ENCODE measurements at regions not wholly inside any gene's neighbourhood (a gene's known extent, or its start where the extent isn't known, plus 50 kb on each side); places are given as distances from the start of the nearest gene placed in this dataset.
"Not testable (repeated sequence)": the region's sequence is repeated elsewhere in the genome, so short reads cannot be mapped to it uniquely, and the experiment has no call there.

DNA sequence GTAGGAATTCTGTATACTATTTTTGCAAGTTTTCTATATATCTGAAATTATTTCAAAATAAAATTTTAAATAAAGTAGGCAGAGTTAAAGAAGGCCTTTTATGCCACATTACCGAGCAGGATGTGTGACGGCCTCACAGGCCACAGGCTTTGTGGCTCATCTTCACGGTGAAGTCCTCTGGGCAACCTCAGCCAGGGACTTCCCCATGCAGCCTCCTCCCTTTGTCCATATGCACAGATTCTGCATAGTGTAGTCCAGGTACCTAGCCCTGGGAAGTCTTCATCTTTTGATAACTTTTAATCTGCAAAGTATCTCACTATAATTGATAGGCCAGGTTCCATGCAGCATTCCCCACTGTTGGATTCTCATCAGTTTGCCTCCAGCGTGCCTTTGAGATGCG lies 62.8 kb downstream of the ARHGAP11B start:
- not testable (repeated sequence) for DNase-seq

DNA sequence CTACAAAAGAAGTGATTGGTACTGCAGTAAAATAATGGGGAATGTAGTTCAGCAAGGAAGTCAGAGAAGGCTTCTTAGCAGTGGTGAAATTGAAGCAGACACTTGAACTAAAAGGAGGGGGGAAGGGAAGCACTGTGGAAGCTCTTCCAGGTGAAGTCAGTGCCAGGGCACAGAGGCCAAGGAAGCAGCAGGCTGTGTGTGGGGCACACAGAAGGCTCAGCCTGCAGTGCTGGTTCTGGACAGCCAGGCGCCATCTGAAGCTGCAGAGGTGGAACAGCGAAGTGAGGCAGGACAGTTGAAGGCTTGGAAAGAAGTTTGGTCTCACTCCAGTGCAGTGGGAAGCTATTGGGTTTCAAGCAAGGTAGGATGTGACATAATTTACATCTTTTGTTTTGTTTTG lies 64.2 kb downstream of the ARHGAP11B start:
- DNase-seq = not testable (repeated sequence)

DNA sequence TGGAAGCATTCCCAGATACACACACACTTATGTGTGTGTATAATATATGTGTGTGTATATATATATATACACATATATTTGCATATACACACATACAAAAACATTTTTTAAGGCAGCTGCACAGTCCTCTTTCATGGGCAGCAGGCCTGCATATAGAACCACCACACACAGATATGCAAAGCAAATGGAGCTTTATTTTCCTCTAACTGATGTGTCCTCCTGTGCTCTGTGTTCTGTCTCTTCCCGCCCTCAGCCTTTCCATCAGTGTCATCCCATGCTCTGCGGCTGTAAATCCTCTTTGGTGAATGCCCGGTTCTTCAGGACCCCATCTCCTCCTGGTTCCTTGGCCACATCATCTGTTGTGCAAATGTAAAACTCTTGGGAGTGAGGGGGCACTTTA lies 69.9 kb downstream of the ARHGAP11B start:
- not testable (repeated sequence) for DNase-seq

DNA sequence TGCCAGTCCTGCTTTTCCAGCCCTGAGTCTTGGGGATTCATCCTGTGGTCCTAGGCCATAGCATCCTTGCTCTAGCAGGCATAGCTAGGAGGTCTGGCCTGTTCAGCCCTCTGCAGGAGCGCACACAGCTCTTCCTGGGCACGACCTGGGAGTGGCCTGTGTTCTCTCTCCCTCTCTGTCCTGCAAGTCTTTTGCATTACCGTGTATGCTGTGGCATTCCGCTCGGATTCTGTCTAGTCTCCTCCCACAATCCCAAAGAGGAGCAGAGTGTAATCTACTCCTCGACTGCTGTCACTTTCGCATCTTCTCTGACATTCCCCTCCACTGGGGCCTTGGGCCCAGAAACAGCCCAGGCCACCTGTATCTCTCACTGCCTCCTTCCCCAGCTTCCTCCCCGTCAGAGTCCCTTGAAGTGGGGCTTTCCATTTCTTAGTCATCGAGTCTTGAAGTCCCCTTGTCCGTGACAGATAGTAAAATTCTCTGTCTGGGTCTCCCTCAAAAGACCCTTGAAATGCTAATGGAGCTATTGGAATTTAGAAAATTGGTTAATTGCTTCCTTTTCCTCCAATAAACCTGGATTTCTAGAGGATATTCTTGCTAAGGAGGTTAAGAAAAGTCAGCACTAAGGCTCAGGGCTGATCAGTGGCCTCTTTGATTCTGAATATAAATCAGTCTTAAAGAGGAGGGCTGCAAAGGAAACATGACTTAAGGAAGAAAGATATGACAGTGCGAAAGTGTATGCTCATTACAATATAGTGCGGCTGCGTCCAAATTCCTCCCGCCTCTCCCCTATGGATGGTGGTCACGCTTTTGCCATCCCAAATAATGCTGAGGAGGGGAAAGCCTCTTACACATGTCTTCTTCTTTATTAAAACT lies 70.7 kb downstream of the ARHGAP11B start:
- not testable (repeated sequence) for DNase-seq

DNA sequence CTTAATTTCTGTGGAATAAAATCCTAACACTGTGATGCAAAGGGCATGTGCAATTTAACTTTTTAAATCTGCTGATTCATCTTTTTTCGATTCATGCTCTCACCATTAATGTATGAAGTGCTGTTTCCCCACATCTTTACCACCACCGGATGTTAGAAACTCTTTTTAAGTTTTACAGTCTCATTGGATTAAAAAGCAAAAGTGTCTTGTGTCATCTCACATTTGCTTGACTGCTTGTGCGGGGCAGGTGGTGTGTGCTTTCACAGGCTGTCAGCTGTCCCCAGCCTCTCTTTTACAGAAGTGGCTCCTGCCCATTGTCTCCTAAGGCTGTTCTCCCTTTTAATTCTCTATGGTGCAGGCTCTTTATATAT lies 71.4 kb downstream of the ARHGAP11B start:
- peak in 1 of 5 donors; percentile 59 for DNase-seq

DNA sequence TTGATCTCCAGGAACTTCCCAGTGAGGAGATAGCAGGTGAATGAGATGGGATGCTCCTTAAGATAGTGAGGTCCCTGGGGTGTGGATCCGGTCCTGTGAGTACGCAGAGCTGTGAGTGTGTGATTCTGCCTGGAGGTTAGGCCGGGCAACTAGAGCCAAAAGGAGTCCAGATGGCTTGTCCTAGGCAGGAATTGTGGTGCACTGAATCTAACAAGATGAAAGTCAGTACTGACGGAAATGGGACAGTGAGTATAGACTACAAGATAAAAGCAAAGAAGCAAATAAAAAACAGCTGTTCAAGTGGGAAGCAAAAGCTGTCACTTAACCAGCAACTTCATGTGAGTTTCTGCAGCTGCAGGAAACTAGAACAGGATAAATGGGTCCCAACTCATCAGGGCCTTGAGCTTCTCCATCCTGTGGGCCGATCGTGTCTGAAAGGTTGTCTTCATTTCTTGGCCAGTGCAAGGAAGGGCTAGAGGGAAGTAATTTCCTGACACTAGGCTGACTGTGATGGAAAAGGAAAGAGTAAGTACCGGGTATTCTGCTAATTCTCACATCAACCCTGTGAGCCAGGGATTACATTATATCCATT lies 74.2 kb downstream of the ARHGAP11B start:
- not testable (repeated sequence) for DNase-seq

DNA sequence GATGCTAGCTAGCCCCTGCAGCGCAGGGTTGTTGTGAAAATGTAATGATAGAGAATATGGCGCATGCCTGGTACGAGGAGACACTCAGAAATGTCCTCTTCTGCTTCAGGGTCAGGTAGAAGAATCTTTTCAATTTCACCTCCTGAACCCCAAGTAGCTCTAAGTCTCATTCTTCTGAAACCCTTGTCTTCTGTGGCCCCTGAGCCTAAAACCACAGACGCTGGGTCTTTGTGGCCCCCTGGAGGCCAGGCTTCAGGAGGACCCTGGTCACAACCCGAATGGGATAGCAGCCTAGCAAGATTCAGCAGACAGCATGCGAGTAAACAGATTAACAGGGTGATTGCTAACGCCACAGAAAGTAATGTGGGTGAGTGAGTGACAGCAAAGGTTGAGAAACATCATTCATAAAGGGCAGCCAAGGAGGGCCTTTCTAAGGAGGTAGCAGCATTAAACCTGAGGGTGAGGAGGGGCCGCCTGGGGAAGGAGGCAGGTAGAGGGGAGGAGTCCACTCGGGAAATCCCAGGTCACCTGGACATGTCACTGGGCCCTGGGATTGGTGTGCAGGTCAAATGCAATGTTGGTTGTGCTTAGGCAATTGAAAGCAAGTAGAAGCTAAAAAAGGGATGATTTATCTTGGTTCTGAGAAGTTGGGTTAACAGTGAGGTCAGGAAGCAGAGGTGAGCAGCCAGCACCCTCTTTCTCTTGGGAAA lies 82.2 kb downstream of the ARHGAP11B start:
- not testable (repeated sequence) for DNase-seq

DNA sequence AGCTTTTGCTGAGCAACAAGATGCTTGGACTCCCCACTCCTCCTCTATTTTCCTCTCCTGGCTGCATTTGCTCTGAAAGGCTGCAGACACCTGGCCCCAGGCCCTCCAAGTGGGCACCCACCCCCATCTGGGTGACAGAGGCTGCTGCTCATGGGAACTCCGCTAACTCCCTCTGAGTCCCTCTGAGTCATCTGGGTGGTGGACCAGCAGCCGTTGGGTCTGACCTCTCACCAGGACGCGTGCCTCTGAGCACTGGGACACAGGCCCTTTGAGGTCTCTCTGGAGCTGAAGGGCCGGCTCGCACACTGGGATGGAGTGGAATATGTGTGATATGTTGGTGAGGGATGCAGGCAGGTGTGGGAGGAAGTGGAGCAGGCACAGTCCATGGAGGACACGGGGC lies 82.9 kb downstream of the ARHGAP11B start:
- DNase-seq = not testable (repeated sequence)

DNA sequence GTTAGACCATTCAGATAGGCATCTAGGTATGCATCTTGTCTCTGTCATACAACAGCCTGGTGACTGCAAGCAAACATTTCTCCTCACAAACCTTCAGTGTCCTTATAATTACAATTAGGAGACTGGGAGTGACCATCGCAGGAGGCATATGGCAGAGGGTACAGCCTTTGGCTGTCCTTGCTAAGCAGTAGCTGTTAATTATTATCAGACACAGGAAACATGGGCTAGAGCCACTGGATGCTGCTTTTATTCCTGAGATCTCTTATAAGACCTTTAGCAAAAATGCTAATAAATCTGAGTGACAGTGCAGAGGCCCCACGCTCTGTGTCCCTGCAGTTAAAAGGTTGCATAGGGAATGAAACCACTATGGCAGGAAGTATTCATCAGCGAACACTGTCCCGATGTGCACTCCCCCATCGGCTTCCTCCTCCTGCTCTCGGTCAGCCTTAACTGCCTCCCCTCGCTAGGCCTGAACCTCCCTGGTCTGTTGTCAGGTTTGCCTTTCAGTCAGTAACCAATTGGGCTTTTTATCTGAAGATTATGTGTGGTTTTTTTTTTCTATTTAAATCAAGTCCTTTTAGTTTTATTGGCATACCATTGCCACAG lies 92.2 kb downstream of the ARHGAP11B start:
- DNase-seq = not testable (repeated sequence)

DNA sequence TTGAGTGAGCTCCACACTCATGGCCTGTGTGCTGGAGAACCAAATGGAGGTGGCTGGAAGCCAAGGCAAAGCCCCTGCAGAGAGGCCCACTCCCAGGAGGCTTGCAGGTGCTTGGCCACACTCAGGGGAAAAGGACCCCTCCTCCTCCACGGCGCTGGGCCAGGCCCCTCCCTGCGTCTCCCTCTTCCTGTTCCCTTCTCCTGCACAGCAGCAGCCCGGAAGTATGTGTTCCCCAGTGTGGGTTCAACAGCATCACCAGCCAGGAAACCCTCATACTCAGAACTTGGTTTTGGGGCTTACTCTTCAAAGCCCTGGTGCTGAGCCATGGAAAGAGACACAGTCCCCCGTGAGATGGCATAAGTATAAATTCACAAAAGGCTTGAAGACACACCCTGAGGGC lies 93.4 kb downstream of the ARHGAP11B start:
- not testable (repeated sequence) for DNase-seq

DNA sequence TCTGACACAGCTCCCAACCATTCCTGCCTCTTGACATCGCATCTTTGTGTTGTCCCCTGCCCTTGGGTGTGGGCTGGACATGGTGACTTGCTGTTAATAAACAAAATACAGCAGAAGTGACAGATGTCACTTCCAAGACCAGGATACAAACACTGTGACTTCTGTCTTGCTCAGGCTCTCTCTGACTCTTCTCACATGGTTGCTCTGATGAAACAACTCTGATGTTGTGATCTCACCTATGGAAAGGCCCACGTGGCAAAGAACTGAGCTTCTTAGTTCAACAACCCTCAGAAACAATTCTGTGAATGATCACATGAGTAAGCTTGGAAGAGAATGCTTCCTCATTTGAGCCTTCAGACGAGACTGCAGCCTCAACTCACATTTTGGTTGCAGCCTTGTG lies 94.9 kb downstream of the ARHGAP11B start:
- not testable (repeated sequence) for DNase-seq

DNA sequence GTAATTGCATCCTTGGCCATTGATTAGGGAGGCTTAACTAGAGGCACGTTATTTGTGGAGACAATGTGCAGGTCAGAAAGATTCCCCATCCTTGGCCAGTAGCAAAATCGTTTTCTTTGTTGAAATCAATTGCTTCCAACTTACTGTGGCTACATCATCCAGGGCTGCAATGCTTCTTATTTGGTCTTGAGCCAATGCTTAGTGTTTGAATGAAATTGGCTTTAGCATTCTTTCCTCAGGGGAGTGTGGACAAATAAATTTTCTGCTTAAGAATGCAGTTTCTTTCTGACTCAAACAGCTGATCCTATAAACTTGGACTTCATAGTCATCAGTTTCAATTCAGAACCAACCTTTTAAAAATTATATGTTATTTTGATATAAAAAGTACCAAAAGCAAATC lies 95.6 kb downstream of the ARHGAP11B start:
- not testable (repeated sequence) for DNase-seq

DNA sequence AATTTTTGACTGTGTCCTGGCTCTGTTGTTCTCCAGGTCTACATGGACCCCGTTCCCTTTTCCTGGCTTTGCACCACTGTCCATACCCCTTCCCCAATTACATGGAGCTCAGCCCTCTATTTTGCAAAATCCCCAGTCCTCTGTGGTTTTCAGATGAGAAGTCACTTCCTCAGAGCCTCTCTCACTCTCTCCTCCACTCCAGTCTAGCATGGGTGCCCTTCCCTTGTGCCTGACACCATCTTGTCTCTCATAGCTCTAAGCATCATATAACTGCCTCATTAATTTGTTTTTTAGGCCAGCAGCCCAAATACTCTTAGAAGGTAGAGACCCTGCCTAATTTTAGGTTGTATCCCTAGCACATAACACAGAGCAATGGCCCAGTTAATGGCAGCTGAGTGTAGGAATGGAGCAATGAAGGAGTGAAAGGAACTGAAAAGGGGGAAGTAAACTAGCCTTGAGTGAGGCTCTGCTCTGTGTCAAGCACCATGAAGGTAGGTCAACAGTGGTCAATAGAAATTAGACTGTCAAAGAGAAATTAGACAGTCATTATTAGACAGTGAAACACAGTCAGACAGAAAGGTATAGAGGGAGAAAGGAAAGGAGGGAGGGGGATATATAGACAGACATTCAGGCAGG lies 97.7 kb downstream of the ARHGAP11B start:
- not testable (repeated sequence) for DNase-seq

DNA sequence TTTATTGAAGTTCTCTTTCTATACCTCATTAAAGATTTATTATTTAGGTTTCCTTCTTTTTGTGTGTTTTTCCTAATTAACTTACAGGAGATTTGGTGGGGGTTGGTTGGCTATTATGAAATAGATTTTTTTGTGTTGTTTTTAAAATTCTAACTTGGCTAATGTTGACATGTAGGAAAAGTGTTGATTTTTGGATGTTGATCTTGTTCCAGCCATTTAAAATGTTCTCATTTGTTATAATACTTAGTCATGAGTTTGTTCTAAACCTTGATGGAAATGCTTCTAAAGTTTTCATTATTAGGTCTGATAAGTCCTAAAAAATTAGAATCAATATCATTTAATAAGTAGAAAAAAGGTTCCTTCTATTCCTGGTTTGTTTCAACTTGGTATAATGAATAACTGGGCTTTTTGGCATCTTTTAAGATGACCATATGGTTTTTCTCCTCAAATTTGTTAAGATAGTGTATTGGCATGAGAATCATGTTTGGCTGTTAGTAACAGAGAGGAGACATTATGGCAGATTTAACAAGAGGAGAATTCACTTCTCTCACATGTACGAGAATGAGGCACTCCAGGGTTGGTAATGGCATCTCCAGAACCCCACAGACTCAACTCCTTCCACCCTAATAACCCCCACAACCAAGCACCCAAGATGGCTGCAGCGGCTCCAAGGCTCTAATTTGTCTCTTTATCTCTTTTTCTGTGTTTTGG lies 104.1 kb downstream of the ARHGAP11B start:
- DNase-seq = not testable (repeated sequence)

DNA sequence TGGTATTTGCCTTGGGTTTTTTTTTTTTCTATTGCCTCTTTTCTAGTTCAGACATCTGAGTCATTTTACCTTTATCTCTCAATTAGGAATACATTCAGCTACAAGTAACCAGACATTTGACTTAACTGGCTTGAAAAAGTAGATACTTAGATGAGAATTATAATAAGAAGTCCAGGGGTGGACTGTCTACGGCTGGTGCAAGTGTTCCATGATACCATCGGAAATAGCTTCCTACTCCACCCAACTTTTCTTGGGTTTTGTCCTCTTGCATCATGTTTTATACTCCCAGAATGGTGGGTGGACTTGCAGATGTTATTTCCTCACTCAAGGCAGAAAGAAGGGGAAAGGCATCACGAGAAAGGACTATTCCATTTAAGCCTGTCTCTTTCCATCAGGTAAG lies 104.7 kb downstream of the ARHGAP11B start:
- DNase-seq = not testable (repeated sequence)

DNA sequence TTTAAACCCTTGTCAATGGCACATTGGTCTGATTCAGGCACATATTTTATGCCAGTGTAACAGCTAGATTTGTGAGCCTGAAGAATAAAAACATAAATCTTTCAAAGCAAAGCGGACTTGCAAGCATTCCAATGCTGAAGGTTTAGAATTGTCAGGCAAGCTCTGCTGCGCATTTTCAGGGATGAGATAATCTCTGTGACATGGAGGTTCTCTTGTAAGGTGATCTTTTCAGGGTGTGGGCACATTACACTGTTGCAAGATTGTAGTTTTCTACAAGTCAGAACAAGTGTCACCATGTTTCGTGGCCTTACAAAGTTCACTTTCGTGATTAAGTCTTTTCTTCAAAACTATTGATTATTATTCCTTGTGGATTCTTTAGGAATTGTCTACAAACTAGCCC lies 106.2 kb downstream of the ARHGAP11B start:
- not testable (repeated sequence) for DNase-seq

DNA sequence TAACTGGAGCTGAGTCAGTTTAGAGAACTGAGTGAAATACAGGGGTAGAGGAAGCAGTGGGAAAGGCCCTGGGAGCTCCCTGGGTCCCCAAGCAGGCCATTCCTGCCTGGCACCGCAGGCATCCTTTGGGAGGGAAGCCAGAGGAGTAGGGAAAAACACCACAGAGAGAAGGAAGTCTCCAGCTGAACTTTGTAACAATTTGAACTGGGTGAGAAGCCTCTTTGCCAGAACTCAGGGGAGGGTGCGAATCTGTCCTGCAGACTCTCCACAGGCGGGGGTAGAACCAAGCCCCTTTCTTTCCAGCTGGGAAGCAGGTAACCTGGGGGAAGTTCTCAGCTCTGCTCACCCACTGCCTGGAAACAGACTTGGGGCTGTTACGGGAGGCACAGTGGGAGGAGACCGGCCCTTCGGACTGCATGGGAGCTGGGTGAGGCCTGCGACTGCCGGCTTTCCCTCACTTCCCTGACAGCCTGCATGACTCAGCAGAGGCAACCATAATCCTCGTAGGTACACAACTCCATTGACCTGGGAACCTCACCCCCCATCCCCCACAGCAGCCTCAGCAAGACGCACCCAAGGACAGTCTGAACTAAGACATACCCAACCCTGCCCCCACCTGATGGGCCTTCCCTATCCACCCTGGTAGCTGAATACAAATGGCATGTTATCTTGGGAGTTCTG lies 110.1 kb downstream of the ARHGAP11B start:
- not testable (repeated sequence) for DNase-seq

DNA sequence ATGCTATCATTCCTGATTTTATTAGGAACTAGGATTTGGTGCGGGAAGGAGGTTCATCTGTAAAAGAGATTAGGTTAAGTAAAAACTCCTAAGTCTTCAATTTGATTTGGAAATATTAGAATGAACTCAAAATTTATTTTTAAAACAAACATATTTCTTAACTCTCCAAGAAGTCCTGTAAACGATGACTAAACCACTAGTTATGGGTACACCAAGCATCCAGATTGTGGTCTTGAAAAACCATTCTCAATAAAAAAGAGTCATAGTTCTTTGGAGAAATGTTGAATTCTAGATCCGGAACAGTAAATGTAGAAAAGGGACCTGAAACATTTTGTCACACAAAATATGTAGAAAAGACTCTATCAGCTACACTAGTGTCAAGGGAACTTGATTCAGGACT lies 116.9 kb downstream of the ARHGAP11B start:
- DNase-seq = not testable (repeated sequence)

DNA sequence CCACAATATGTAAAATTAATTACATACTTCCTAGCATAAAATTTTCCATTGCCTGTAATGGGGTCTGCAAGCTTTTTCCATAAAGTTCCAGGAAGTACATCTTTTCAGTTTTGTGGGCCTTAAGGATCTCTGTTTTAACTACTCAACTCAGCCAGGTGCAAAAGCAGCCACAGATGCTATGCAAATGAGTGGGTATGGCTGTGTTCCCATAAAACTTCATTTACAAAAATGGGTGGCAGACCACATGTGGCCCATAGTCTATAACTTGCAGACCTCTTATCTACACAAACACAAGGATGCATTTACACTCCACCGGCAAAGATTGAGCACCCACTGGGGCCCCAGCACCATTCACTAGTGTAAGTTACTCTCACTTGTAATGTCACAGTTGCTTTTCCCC lies 123.1 kb downstream of the ARHGAP11B start:
- DNase-seq = not testable (repeated sequence)

DNA sequence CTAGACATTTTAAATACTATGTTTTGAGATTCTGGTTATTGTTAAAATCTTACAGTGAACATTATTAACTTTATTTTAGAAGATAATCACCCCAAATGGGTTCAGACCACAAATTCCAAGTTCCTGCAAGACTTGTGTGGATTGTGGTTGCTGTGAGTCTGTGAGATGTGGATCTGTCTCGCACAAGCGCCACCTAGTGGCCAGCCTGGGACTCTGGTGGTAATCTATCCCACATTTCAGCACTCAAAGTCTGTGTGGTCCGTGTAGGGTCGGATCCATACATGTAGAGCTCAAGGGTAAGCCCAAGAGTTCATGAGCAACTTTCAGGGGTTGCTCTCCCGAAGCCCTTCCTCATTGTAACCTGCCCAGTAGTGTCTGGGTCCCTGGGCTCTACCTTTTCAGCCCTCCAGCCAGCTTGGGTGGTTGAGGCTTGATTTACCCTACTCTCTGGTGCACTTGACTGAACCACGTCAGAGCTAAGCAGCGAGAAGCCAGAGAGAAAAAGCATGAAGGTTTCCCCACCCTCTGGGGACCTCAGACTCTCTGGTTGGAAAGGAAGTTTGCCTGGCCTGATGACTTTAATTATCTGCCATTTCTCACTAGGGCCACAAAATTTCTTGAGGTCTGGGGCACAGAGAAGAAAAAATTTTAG lies 129.2 kb downstream of the ARHGAP11B start:
- peak in 4 of 5 donors; percentile 41 to 69 (median 62) for DNase-seq

DNA sequence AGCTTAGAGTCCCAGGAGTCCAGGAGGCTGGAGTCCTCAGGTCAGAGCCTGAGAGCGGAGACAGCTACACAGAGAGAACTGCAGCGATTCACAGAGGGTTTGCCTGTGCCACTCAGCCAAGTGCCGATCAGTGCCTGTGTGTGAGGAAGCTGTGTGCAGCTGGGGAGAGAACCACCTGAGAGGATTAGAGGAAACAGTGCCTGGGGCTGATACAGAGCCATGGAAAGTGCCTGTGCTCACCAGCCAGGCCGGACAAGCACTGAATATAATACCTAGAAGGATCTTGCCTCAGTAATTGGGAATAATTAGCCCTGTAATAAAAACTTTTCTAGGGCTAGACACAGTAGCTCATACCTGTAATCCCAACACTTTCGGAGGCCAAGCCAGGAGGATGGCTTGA lies 134.7 kb downstream of the ARHGAP11B start:
- DNase-seq = not testable (repeated sequence)

All from T-helper 1 cell (primary cell).